ENCODE measurements at regions not wholly inside any gene's neighbourhood (a gene's known extent, or its start where the extent isn't known, plus 50 kb on each side); places are given as distances from the start of the nearest gene placed in this dataset.

- TF ChIP-seq CTCF (IDR thresholded peaks at IDR 0.05) (no peak), EZH2 (IDR thresholded peaks at IDR 0.05; ENCODE audit: borderline replicate concordance, insufficient read depth, low read depth, low read length, poor library complexity, severe bottlenecking) (no peak)
Measured at GRCh38 chr18:7466190-7466589, 100.9 kb upstream of the PTPRM start.
